ENCODE measurements at regions not wholly inside any gene's neighbourhood (a gene's known extent, or its start where the extent isn't known, plus 50 kb on each side); places are given as distances from the start of the nearest gene placed in this dataset.

- no peak for TF ChIP-seq POLR2A (IDR thresholded peaks at IDR 0.05)
- no peak for TF ChIP-seq CTCF (IDR thresholded peaks at IDR 0.05)
These were observed 230.4 kb downstream of the MEIS1 start for GRCh38 chr2:66665124-66665984.

All from esophagus squamous epithelium (tissue), 4 donors.